ENCODE measurements at regions not wholly inside any gene's neighbourhood (a gene's known extent, or its start where the extent isn't known, plus 50 kb on each side); places are given as distances from the start of the nearest gene placed in this dataset.
"Not testable (repeated sequence)": the region's sequence is repeated elsewhere in the genome, so short reads cannot be mapped to it uniquely, and the experiment has no call there.

- H3K4me1 ChIP-seq (ENCODE audit: control insufficient read depth in 2 of 3, insufficient read depth in 2 of 3, low read depth in 1 of 3, low read length in 3 of 3); FAIRE-seq; intact Hi-C loops (cut with DNase I); H3K9ac ChIP-seq (ENCODE audit: low read length in 3 of 3); H3K27me3 ChIP-seq (ENCODE audit: control insufficient read depth, insufficient read depth, low read length); DNase-seq; H3K36me3 ChIP-seq (ENCODE audit: control insufficient read depth in 2 of 3, insufficient read depth in 3 of 3, low read length in 3 of 3); H3K4me3 ChIP-seq (ENCODE audit: low read length in 3 of 3); H3K27ac ChIP-seq (ENCODE audit: low read depth in 2 of 2, low read length in 2 of 2): not testable (repeated sequence)
- H3K9me3 ChIP-seq (ENCODE audit: control insufficient read depth in 2 of 3, insufficient read depth in 1 of 3, low read length in 3 of 3) = peaks cover 0 to 18% (median 4%) of the 10 kb centered on the region in 3 donors
Observed at GRCh38 chr6:86872810-86873209, 64.5 kb upstream of the HTR1E start.

DNA sequence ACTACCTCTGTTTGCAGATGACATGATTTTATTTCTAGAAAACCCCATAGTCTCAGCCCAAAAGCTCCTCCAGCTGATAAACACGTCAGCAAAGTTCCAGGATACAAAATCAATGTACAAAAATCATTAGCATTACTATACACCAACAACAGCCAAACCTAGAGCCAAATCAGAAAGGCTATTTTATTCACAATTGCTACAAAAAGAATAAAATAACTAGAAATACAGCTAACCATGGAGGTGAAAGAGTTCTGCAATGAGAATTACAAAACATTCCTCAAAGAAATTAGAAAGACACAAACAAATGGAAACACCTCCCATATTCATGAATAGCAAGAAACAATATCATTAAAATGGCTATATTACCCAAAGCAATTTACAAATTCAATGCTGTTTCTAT, 65.6 kb upstream of the HTR1E start:
- H3K27me3 ChIP-seq (ENCODE audit: control insufficient read depth, insufficient read depth, low read length) = no peaks in the 10 kb centered on the region

GRCh38 chr6:86869500-86869899, 67.8 kb upstream of the HTR1E start:
- Histone ChIP-seq H3K27ac (ENCODE audit: low read depth in 2 of 2, low read length in 2 of 2) (no peak overlapping the region), H3K4me3 (ENCODE audit: low read length in 3 of 3) (no peak overlapping the region), H3K4me1 (ENCODE audit: control insufficient read depth in 2 of 3, insufficient read depth in 2 of 3, low read depth in 1 of 3, low read length in 3 of 3) (no peaks in the 10 kb centered on the region), H3K9me3 (ENCODE audit: control insufficient read depth in 2 of 3, insufficient read depth in 1 of 3, low read length in 3 of 3) (peaks cover 0 to 22% (median 4%) of the 10 kb centered on the region in 3 donors), H3K36me3 (ENCODE audit: control insufficient read depth in 2 of 3, insufficient read depth in 3 of 3, low read length in 3 of 3) (no peaks in the 10 kb centered on the region), H3K27me3 (ENCODE audit: control insufficient read depth, insufficient read depth, low read length) (no peaks in the 10 kb centered on the region), H3K9ac (ENCODE audit: low read length in 3 of 3) (no peak overlapping the region)
- no peak for TF ChIP-seq CTCF (IDR thresholded peaks at IDR 0.05; ENCODE audit: borderline replicate concordance, extremely low read depth, insufficient read depth)
- DNase-seq (no peak), FAIRE-seq (no peak)
- intact Hi-C loops (cut with DNase I) = no loop called here

More for the DNA sequence above, 65.6 kb upstream of the HTR1E start:
- intact Hi-C loops (cut with DNase I) = no loop called here
- FAIRE-seq = no peak
- Histone ChIP-seq H3K27ac (ENCODE audit: low read depth in 2 of 2, low read length in 2 of 2) (no peak overlapping the region), H3K9ac (ENCODE audit: low read length in 3 of 3) (no peak overlapping the region), H3K36me3 (ENCODE audit: control insufficient read depth in 2 of 3, insufficient read depth in 3 of 3, low read length in 3 of 3) (no peaks in the 10 kb centered on the region), H3K9me3 (ENCODE audit: control insufficient read depth in 2 of 3, insufficient read depth in 1 of 3, low read length in 3 of 3) (peaks cover 0 to 22% (median 4%) of the 10 kb centered on the region in 3 donors), H3K4me1 (ENCODE audit: control insufficient read depth in 2 of 3, insufficient read depth in 2 of 3, low read depth in 1 of 3, low read length in 3 of 3) (no peaks in the 10 kb centered on the region), H3K4me3 (ENCODE audit: low read length in 3 of 3) (no peak overlapping the region)
- TF ChIP-seq CTCF (IDR thresholded peaks at IDR 0.05; ENCODE audit: borderline replicate concordance, extremely low read depth, insufficient read depth) = no peak
- DNase-seq = no peak

- Histone ChIP-seq H3K9ac (ENCODE audit: low read length in 3 of 3) (no peak overlapping the region), H3K4me1 (ENCODE audit: control insufficient read depth in 2 of 3, insufficient read depth in 2 of 3, low read depth in 1 of 3, low read length in 3 of 3) (no peaks in the 10 kb centered on the region), H3K36me3 (ENCODE audit: control insufficient read depth in 2 of 3, insufficient read depth in 3 of 3, low read length in 3 of 3) (no peaks in the 10 kb centered on the region), H3K4me3 (ENCODE audit: low read length in 3 of 3) (no peak overlapping the region), H3K27me3 (ENCODE audit: control insufficient read depth, insufficient read depth, low read length) (no peaks in the 10 kb centered on the region), H3K9me3 (ENCODE audit: control insufficient read depth in 2 of 3, insufficient read depth in 1 of 3, low read length in 3 of 3) (no peaks in the 10 kb centered on the region), H3K27ac (ENCODE audit: low read depth in 2 of 2, low read length in 2 of 2) (no peak overlapping the region)
- FAIRE-seq (no peak), DNase-seq (no peak)
- intact Hi-C loops (cut with DNase I) = no loop called here
- no peak for TF ChIP-seq CTCF (IDR thresholded peaks at IDR 0.05; ENCODE audit: borderline replicate concordance, extremely low read depth, insufficient read depth)
Observed at GRCh38 chr6:86859513-86859912, 77.8 kb upstream of the HTR1E start.

Data from kidney (tissue), 13 donors.